ENCODE measurements at regions not wholly inside any gene's neighbourhood (a gene's known extent, or its start where the extent isn't known, plus 50 kb on each side); places are given as distances from the start of the nearest gene placed in this dataset.

GRCh38 chr3:30549600-30549999, 56.8 kb upstream of the TGFBR2 start:
- no peak for DNase-seq (ENCODE audit: low read depth, low spot score)
- ChIA-PET POLR2A (no interaction called here), CTCF (no interaction called here)
- no peak overlapping the region for H3K4me3 ChIP-seq (ENCODE audit: low read depth, low read length)
- TF ChIP-seq CTCF (IDR thresholded peaks at IDR 0.05; ENCODE audit: insufficient read depth, low read length, missing control alignments) = no peak

GRCh38 chr3:30550246-30550645, 56.2 kb upstream of the TGFBR2 start:
- no peak for TF ChIP-seq CTCF (IDR thresholded peaks at IDR 0.05; ENCODE audit: insufficient read depth, low read length, missing control alignments)
- ChIA-PET CTCF (no interaction called here), POLR2A (no interaction called here)
- no peak overlapping the region for H3K4me3 ChIP-seq (ENCODE audit: low read depth, low read length)
- no peak for DNase-seq (ENCODE audit: low read depth, low spot score)

- no peak for TF ChIP-seq CTCF (IDR thresholded peaks at IDR 0.05; ENCODE audit: insufficient read depth, low read length, missing control alignments)
- CTCF ChIA-PET = interaction anchor here (0.9 kb wide), 1 partner anchor 56 kb away, joined by 3 read pairs; no protein-coding TSS in a partner anchor
- no peak for DNase-seq (ENCODE audit: low read depth, low spot score)
- no peak overlapping the region for H3K4me3 ChIP-seq (ENCODE audit: low read depth, low read length)
- POLR2A ChIA-PET = no interaction called here
Measured at GRCh38 chr3:30551266-30551665, 55.1 kb upstream of the TGFBR2 start.

GRCh38 chr3:30551927-30552326, 54.5 kb upstream of the TGFBR2 start:
- no peak for TF ChIP-seq CTCF (IDR thresholded peaks at IDR 0.05; ENCODE audit: insufficient read depth, low read length, missing control alignments)
- ChIA-PET POLR2A (no interaction called here), CTCF (interaction anchor here (0.9 kb wide), 1 partner anchor 55 kb away, joined by 3 read pairs; no protein-coding TSS in a partner anchor)
- DNase-seq (ENCODE audit: low read depth, low spot score) = no peak
- no peak overlapping the region for H3K4me3 ChIP-seq (ENCODE audit: low read depth, low read length)

GRCh38 chr3:30553641-30554316, 52.6 kb upstream of the TGFBR2 start:
- CTCF ChIA-PET = no interaction called here
- no peak overlapping the region for H3K4me3 ChIP-seq (ENCODE audit: low read depth, low read length)
- no peak for TF ChIP-seq CTCF (IDR thresholded peaks at IDR 0.05; ENCODE audit: insufficient read depth, low read length, missing control alignments)
- POLR2A ChIA-PET = no interaction called here
- no peak for DNase-seq (ENCODE audit: low read depth, low spot score)

GRCh38 chr3:30554317-30554690, 52.1 kb upstream of the TGFBR2 start:
- CTCF ChIA-PET = no interaction called here
- no peak for TF ChIP-seq CTCF (IDR thresholded peaks at IDR 0.05; ENCODE audit: insufficient read depth, low read length, missing control alignments)
- H3K4me3 ChIP-seq (ENCODE audit: low read depth, low read length) = no peak overlapping the region
- POLR2A ChIA-PET = no interaction called here
- DNase-seq (ENCODE audit: low read depth, low spot score) = no peak
